Suprapubic skin (tissue), 4 donors: ENCODE measurements at regions not wholly inside any gene's neighbourhood (a gene's known extent, or its start where the extent isn't known, plus 50 kb on each side); places are given as distances from the start of the nearest gene placed in this dataset.

Source experiments
- DNase-seq, 2 donors: peaks; one replicate each; pipeline ENCODE4 v3.0.0-alpha.2; 2019; ENCODE audit warnings: low spot score in 2 of 2
- H3K27ac ChIP-seq: fragments of 200-600 bp; sonication (generic); one replicate; pipeline ENCODE4 v1.5.1; 2019
- H3K27me3 ChIP-seq: fragments of 200-600 bp; sonication (generic); one replicate; pipeline ENCODE4 v1.5.1; 2019
- H3K36me3 ChIP-seq: fragments of 200-600 bp; sonication (generic); one replicate; pipeline ENCODE4 v1.5.1; 2019
- H3K4me1 ChIP-seq: fragments of 200-600 bp; sonication (generic); one replicate; pipeline ENCODE4 v1.5.1; 2019
- H3K4me3 ChIP-seq: fragments of 200-600 bp; sonication (generic); one replicate; pipeline ENCODE4 v1.5.1; 2019; ENCODE audit warnings: mild to moderate bottlenecking
- H3K9me3 ChIP-seq: fragments of 200-600 bp; sonication (generic); one replicate; pipeline ENCODE4 v1.5.1; 2019
- CTCF ChIP-seq, 2 donors: fragments of 200-600 bp in 1 of 2; fragments of 450-650 bp in 1 of 2; sonication (generic) in 1 of 2; IDR thresholded peaks; one replicate each; pipeline ENCODE4 v1.5.1; 2016 to 2019; ENCODE audit warnings: antibody characterized with exemption in 2 of 2, mild to moderate bottlenecking in 1 of 2, moderate library complexity in 1 of 2
- EP300 ChIP-seq: sonication (generic); formaldehyde crosslinking; IDR thresholded peaks from one replicate; pipeline ENCODE4 v1.6.1; 2017; ENCODE audit warnings: antibody characterized with exemption
- POLR2A ChIP-seq, 2 donors: fragments of 450-650 bp; IDR thresholded peaks; one replicate each; pipeline ENCODE4 v1.6.1; 2017; ENCODE audit warnings: antibody characterized with exemption in 2 of 2, mild to moderate bottlenecking in 2 of 2, moderate library complexity in 2 of 2
- POLR2AphosphoS5 ChIP-seq, 3 donors: sonication (generic); formaldehyde crosslinking; IDR thresholded peaks; one replicate each; pipeline ENCODE4 v1.6.1; 2017; ENCODE audit warnings: antibody characterized with exemption in 3 of 3
- WGBS: methylation state at CpG from one replicate; pipeline ENCODE4 v1.1.5; 2018; 5-methylcytosine and 5-hydroxymethylcytosine counted together

GRCh38 chr14:62143245-62143644 lies 381.0 kb downstream of the SNAPC1 start:
- Histone ChIP-seq H3K9me3 (no peaks in the 10 kb centered on the region), H3K4me1 (no peaks in the 10 kb centered on the region), H3K27ac (no peak overlapping the region), H3K27me3 (no peaks in the 10 kb centered on the region), H3K36me3 (no peaks in the 10 kb centered on the region), H3K4me3 (no peak overlapping the region)
- WGBS: 20% methylated on average over 2 of the region's 2 CpGs
- no peak for DNase-seq
- TF ChIP-seq EP300 (no peak), POLR2A (IDR thresholded peaks at IDR 0.05) (no peak), POLR2AphosphoS5 (IDR thresholded peaks at IDR 0.05) (no peak), CTCF (IDR thresholded peaks at IDR 0.05) (no peak)

- Histone ChIP-seq H3K27me3 (no peaks in the 10 kb centered on the region), H3K36me3 (no peaks in the 10 kb centered on the region), H3K27ac (no peak overlapping the region), H3K4me3 (no peak overlapping the region), H3K9me3 (no peaks in the 10 kb centered on the region), H3K4me1 (no peaks in the 10 kb centered on the region)
- WGBS: 33% methylated on average over 1 of the region's 1 CpG
- no peak for TF ChIP-seq CTCF (IDR thresholded peaks at IDR 0.05)
- TF ChIP-seq EP300: no peak
- TF ChIP-seq POLR2A (IDR thresholded peaks at IDR 0.05): no peak
- no peak for TF ChIP-seq POLR2AphosphoS5 (IDR thresholded peaks at IDR 0.05)
- no peak for DNase-seq
Measured at GRCh38 chr14:62144863-62145262, 382.6 kb downstream of the SNAPC1 start.

GRCh38 chr14:62146030-62146429 lies 383.8 kb downstream of the SNAPC1 start:
- no peak overlapping the region for H3K27ac ChIP-seq
- H3K4me1 ChIP-seq: no peaks in the 10 kb centered on the region
- no peaks in the 10 kb centered on the region for H3K36me3 ChIP-seq
- WGBS: 61% methylated on average over 2 of the region's 2 CpGs
- no peak for TF ChIP-seq POLR2A (IDR thresholded peaks at IDR 0.05)
- no peak for TF ChIP-seq CTCF (IDR thresholded peaks at IDR 0.05)
- no peak for TF ChIP-seq POLR2AphosphoS5 (IDR thresholded peaks at IDR 0.05)
- TF ChIP-seq EP300: no peak
- H3K9me3 ChIP-seq: no peaks in the 10 kb centered on the region
- H3K4me3 ChIP-seq: no peak overlapping the region
- H3K27me3 ChIP-seq: no peaks in the 10 kb centered on the region
- no peak for DNase-seq

GRCh38 chr14:62156052-62156451 lies 393.8 kb downstream of the SNAPC1 start:
- Histone ChIP-seq H3K4me3 (no peak overlapping the region), H3K36me3 (no peaks in the 10 kb centered on the region), H3K27ac (no peak overlapping the region), H3K4me1 (no peaks in the 10 kb centered on the region), H3K27me3 (peaks cover 5% of the 10 kb centered on the region), H3K9me3 (no peaks in the 10 kb centered on the region)
- TF ChIP-seq POLR2AphosphoS5 (IDR thresholded peaks at IDR 0.05) (no peak), EP300 (no peak), POLR2A (IDR thresholded peaks at IDR 0.05) (no peak), CTCF (IDR thresholded peaks at IDR 0.05) (no peak)
- WGBS: 87% methylated on average over 1 of the region's 1 CpG
- DNase-seq: no peak

- H3K36me3 ChIP-seq: no peaks in the 10 kb centered on the region
- WGBS: 17% methylated on average over 2 of the region's 2 CpGs
Measured at GRCh38 chr14:62158779-62159178, 396.6 kb downstream of the SNAPC1 start.

More at GRCh38 chr14:62158779-62159178, 396.6 kb downstream of the SNAPC1 start:
- H3K9me3 ChIP-seq: no peaks in the 10 kb centered on the region
- peaks cover 5% of the 10 kb centered on the region for H3K27me3 ChIP-seq
- TF ChIP-seq EP300 (no peak), POLR2A (IDR thresholded peaks at IDR 0.05) (no peak), POLR2AphosphoS5 (IDR thresholded peaks at IDR 0.05) (no peak), CTCF (IDR thresholded peaks at IDR 0.05) (no peak)
- no peak overlapping the region for H3K27ac ChIP-seq
- no peak for DNase-seq
- H3K4me1 ChIP-seq: no peaks in the 10 kb centered on the region
- H3K4me3 ChIP-seq: no peak overlapping the region
